Mesendoderm (in vitro differentiated cells): ENCODE measurements at regions not wholly inside any gene's neighbourhood (a gene's known extent, or its start where the extent isn't known, plus 50 kb on each side); places are given as distances from the start of the nearest gene placed in this dataset.

Experiments used
- DNase-seq: peaks from one replicate; pipeline ENCODE4 v3.0.0; 2013
- H2AK5ac ChIP-seq: 2 replicates; pipeline ENCODE4 v1.6.1; 2013; ENCODE audit warnings: low read length, inconsistent platforms
- H2BK120ac ChIP-seq: 2 replicates; pipeline ENCODE4 v1.6.1; 2013; ENCODE audit warnings: low read depth, mild to moderate bottlenecking, low read length, moderate library complexity, mixed read lengths
- H2BK15ac ChIP-seq: replicated peaks from 2 replicates; pipeline ENCODE4 v1.6.1; 2013; ENCODE audit warnings: low read depth, mild to moderate bottlenecking, moderate library complexity
- H2BK5ac ChIP-seq: 2 replicates; pipeline ENCODE4 v1.6.1; 2013; ENCODE audit warnings: low read length, inconsistent platforms
- H3K18ac ChIP-seq: 2 replicates; pipeline ENCODE4 v1.6.1; 2013; ENCODE audit warnings: mild to moderate bottlenecking, low read length, mixed read lengths
- H3K23ac ChIP-seq: one replicate; pipeline ENCODE4 v1.6.1; 2013; ENCODE audit warnings: low read length
- H3K27ac ChIP-seq: 2 replicates; pipeline ENCODE4 v1.5.1; 2013; ENCODE audit warnings: low read depth, mild to moderate bottlenecking, inconsistent platforms, low read length, moderate library complexity
- H3K27me3 ChIP-seq: 2 replicates; pipeline ENCODE4 v1.6.1; 2013; ENCODE audit warnings: low read length, control low read depth, mild to moderate bottlenecking, inconsistent platforms; ENCODE audit not compliant: insufficient read depth, poor library complexity
- H3K36me3 ChIP-seq: 2 replicates; pipeline ENCODE4 v1.6.1; 2013; ENCODE audit warnings: low read length, inconsistent platforms; ENCODE audit not compliant: control insufficient read depth, insufficient read depth
- H3K4ac ChIP-seq: one replicate; pipeline ENCODE4 v1.6.1; 2013; ENCODE audit warnings: low read depth, mild to moderate bottlenecking, low read length, moderate library complexity
- H3K4me1 ChIP-seq: 2 replicates; pipeline ENCODE4 v1.6.1; 2013; ENCODE audit warnings: low read depth, low read length, inconsistent platforms; ENCODE audit not compliant: control insufficient read depth
- H3K4me2 ChIP-seq: 2 replicates; pipeline ENCODE4 v1.6.1; 2013; ENCODE audit warnings: low read length
- H3K4me3 ChIP-seq: 2 replicates; pipeline ENCODE4 v1.5.1; 2013; ENCODE audit warnings: mild to moderate bottlenecking, low read length
- H3K56ac ChIP-seq: one replicate; pipeline ENCODE4 v1.6.1; 2013; ENCODE audit warnings: low read length
- H3K79me1 ChIP-seq: 2 replicates; pipeline ENCODE4 v1.6.1; 2013; ENCODE audit warnings: low read length, inconsistent platforms
- H3K79me2 ChIP-seq: 2 replicates; pipeline ENCODE4 v1.6.1; 2013; ENCODE audit warnings: mild to moderate bottlenecking, low read length; ENCODE audit not compliant: control insufficient read depth, insufficient read depth
- H3K9ac ChIP-seq: 2 replicates; pipeline ENCODE4 v1.6.1; 2013; ENCODE audit warnings: low read length, inconsistent platforms
- H4K5ac ChIP-seq: one replicate; pipeline ENCODE4 v1.6.1; 2013; ENCODE audit warnings: low read length
- H4K8ac ChIP-seq: one replicate; pipeline ENCODE4 v1.6.1; 2013; ENCODE audit warnings: low read depth, mild to moderate bottlenecking, control low read depth, low read length, moderate library complexity
- WGBS: extraction: QIAGEN DNeasy Blood & Tissue Kit; methylation state at CpG from one replicate; pipeline ENCODE4 v1.1.7; 2013; ENCODE audit warnings: low lambda C conversion rate, missing lambda C conversion rate; ENCODE audit not compliant: insufficient coverage; ENCODE audit errors: extremely low coverage; 5-methylcytosine and 5-hydroxymethylcytosine counted together

GRCh38 chr14:98591161-98591560 is 680.8 kb downstream of the BCL11B start:
- Histone ChIP-seq H3K27me3 (no peaks in the 10 kb centered on the region), H3K27ac (no peak overlapping the region), H2BK120ac (no peak overlapping the region), H2BK5ac (no peak overlapping the region), H3K9ac (no peak overlapping the region), H2BK15ac (no peak overlapping the region), H3K4me3 (no peak overlapping the region), H3K79me2 (no peaks in the 10 kb centered on the region), H3K4me2 (no peak overlapping the region), H3K4me1 (no peaks in the 10 kb centered on the region), H3K56ac (no peak overlapping the region), H3K36me3 (no peaks in the 10 kb centered on the region), H3K23ac (no peak overlapping the region), H4K5ac (no peak overlapping the region), H2AK5ac (no peak overlapping the region), H3K79me1 (no peaks in the 10 kb centered on the region), H3K18ac (no peak overlapping the region), H3K4ac (no peak overlapping the region), H4K8ac (no peak overlapping the region)
- DNase-seq, result no peak
- no CpG with 5 or more reads among the region's 6 CpGs for WGBS

DNA sequence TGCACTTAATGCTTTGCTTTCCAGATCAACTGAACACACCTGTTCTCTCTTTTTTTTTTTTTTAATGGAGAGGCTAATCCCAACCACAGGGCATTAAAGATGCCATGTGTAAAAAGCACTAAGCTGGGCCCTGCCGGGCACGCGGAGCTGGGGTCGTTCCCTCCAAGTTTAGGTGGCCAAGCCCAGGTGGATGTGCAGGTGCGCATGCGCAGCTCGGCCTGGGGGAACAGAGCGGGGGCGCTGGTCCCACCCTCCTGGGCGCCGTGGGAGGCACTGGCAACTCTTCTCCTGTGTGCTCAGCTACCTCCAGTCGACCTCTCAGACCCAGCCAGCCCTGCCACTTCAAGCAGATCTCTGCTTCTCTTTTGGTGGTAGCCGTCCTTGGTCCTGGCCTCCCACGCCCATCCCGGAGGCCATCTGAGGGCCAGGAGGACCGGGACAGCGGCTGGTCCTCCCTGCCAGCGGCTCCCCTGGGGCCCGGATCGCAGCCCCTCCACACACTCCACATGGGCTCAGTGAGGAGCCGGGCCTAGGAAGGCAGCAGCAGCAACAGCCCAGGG is 679.3 kb downstream of the BCL11B start:
- no peak overlapping the region for H2BK15ac ChIP-seq
- no peak overlapping the region for H3K4me3 ChIP-seq
- no peak overlapping the region for H3K23ac ChIP-seq
- no peak for DNase-seq
- no peak overlapping the region for H2BK5ac ChIP-seq
- H3K9ac ChIP-seq, result no peak overlapping the region
- no peak overlapping the region for H3K18ac ChIP-seq
- no peaks in the 10 kb centered on the region for H3K27me3 ChIP-seq
- H3K4me1 ChIP-seq, result no peaks in the 10 kb centered on the region
- no peak overlapping the region for H3K56ac ChIP-seq
- H3K79me2 ChIP-seq, result no peaks in the 10 kb centered on the region
- no peak overlapping the region for H2AK5ac ChIP-seq
- no peak overlapping the region for H2BK120ac ChIP-seq
- H3K27ac ChIP-seq, result no peak overlapping the region
- no peaks in the 10 kb centered on the region for H3K36me3 ChIP-seq
- whole genome bisulfite sequencing, result no CpG with 5 or more reads among the region's 21 CpGs
- no peak overlapping the region for H3K4ac ChIP-seq
- no peak overlapping the region for H3K4me2 ChIP-seq
- H4K5ac ChIP-seq, result no peak overlapping the region
- H3K79me1 ChIP-seq, result no peaks in the 10 kb centered on the region
- no peak overlapping the region for H4K8ac ChIP-seq

DNA sequence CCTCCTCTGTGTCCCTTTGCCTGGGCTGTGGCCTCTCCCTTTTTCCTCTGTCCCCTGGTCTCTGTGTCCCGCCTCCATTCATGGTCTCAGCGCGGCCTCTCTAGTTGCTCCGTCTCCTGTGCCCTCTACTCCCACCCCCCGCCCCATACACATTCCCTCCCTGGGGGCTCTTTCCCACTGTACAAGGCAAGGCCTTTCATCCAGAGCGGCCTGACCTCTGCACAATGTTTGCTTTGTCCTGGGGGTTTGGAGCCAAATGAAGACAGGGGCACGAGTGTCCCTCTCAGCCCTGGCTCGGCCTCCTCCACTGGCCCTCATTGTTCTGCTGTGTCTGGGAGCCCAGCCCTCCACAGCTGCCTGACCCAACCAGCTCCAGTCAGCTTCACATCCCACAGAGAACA is 678.6 kb downstream of the BCL11B start:
- H4K5ac ChIP-seq, result no peak overlapping the region
- no peak overlapping the region for H3K27ac ChIP-seq
- no peaks in the 10 kb centered on the region for H3K36me3 ChIP-seq
- WGBS, result no CpG with 5 or more reads among the region's 8 CpGs
- H3K4me1 ChIP-seq, result no peaks in the 10 kb centered on the region
- no peak overlapping the region for H3K23ac ChIP-seq
- no peak overlapping the region for H3K4ac ChIP-seq
- no peak overlapping the region for H3K56ac ChIP-seq
- DNase-seq, result no peak
- no peak overlapping the region for H2BK15ac ChIP-seq
- no peak overlapping the region for H3K18ac ChIP-seq
- H4K8ac ChIP-seq, result no peak overlapping the region
- H2AK5ac ChIP-seq, result no peak overlapping the region
- no peak overlapping the region for H3K4me2 ChIP-seq
- H3K9ac ChIP-seq, result no peak overlapping the region
- no peaks in the 10 kb centered on the region for H3K27me3 ChIP-seq
- H3K79me1 ChIP-seq, result no peaks in the 10 kb centered on the region
- no peaks in the 10 kb centered on the region for H3K79me2 ChIP-seq
- H3K4me3 ChIP-seq, result no peak overlapping the region
- no peak overlapping the region for H2BK5ac ChIP-seq
- no peak overlapping the region for H2BK120ac ChIP-seq

DNA sequence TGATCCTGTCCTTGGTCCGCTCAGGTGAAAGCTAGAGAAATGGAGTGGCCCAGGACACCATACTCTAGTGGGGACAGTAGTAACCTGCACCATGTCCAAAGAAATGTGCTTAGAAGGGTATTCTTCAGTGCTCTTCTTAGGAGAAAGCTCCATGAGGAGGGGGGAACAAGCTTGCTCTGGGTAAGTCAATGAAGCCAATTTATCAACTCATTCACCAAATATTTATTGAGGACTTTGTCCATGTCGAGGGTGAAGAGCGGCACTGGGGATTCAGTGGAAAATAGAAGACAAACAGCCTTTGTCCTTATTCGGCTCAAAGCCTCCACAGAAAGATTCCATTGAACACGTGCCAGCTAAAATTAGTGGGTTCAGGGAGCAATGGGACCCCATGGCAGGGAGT is 677.8 kb downstream of the BCL11B start:
- no CpG with 5 or more reads among the region's 5 CpGs for WGBS
- no peak for DNase-seq

DNA sequence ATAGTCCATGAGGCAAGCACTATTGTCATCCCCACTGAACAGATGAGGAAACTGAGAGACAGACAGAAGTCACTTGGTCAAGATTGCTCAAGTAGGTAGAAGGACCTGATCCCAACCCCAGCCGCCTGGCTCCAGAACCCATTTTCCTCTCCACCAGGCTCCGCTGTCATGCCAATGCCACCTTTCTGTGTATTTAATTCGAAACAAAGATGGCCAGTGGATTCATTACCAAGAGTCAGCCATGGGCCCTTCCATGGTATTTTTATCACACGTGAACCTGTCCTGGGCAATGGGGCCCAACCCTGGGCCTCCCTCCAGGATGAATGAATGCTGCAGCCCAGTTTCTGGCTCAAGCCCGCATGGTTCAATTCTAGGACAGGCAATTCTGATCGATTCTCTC is 673.4 kb downstream of the BCL11B start:
- H2BK15ac ChIP-seq, result no peak overlapping the region
- H4K5ac ChIP-seq, result no peak overlapping the region
- H3K23ac ChIP-seq, result no peak overlapping the region
- no peak overlapping the region for H3K4me2 ChIP-seq
- no peak overlapping the region for H3K56ac ChIP-seq
- no peaks in the 10 kb centered on the region for H3K27me3 ChIP-seq
- WGBS, result no CpG with 5 or more reads among the region's 6 CpGs
- DNase-seq, result no peak
- H3K79me2 ChIP-seq, result no peaks in the 10 kb centered on the region
- no peak overlapping the region for H3K9ac ChIP-seq
- no peak overlapping the region for H3K4me3 ChIP-seq
- no peak overlapping the region for H2BK120ac ChIP-seq
- H2BK5ac ChIP-seq, result no peak overlapping the region
- no peak overlapping the region for H4K8ac ChIP-seq
- no peaks in the 10 kb centered on the region for H3K36me3 ChIP-seq
- H3K4ac ChIP-seq, result no peak overlapping the region
- H2AK5ac ChIP-seq, result no peak overlapping the region
- no peak overlapping the region for H3K18ac ChIP-seq
- H3K27ac ChIP-seq, result no peak overlapping the region
- no peaks in the 10 kb centered on the region for H3K79me1 ChIP-seq
- H3K4me1 ChIP-seq, result no peaks in the 10 kb centered on the region

More for the DNA sequence above, 677.8 kb downstream of the BCL11B start:
- H3K23ac ChIP-seq, result no peak overlapping the region
- H4K5ac ChIP-seq, result no peak overlapping the region
- no peaks in the 10 kb centered on the region for H3K79me2 ChIP-seq
- no peak overlapping the region for H3K9ac ChIP-seq
- H3K4me3 ChIP-seq, result no peak overlapping the region
- no peaks in the 10 kb centered on the region for H3K79me1 ChIP-seq
- H3K27me3 ChIP-seq, result no peaks in the 10 kb centered on the region
- no peak overlapping the region for H3K18ac ChIP-seq
- H3K4me1 ChIP-seq, result no peaks in the 10 kb centered on the region
- H3K27ac ChIP-seq, result no peak overlapping the region
- H2BK5ac ChIP-seq, result no peak overlapping the region
- H4K8ac ChIP-seq, result no peak overlapping the region
- no peak overlapping the region for H3K4ac ChIP-seq
- no peak overlapping the region for H3K56ac ChIP-seq
- no peak overlapping the region for H2BK15ac ChIP-seq
- H2BK120ac ChIP-seq, result no peak overlapping the region
- H3K4me2 ChIP-seq, result no peak overlapping the region
- no peak overlapping the region for H2AK5ac ChIP-seq
- no peaks in the 10 kb centered on the region for H3K36me3 ChIP-seq

DNA sequence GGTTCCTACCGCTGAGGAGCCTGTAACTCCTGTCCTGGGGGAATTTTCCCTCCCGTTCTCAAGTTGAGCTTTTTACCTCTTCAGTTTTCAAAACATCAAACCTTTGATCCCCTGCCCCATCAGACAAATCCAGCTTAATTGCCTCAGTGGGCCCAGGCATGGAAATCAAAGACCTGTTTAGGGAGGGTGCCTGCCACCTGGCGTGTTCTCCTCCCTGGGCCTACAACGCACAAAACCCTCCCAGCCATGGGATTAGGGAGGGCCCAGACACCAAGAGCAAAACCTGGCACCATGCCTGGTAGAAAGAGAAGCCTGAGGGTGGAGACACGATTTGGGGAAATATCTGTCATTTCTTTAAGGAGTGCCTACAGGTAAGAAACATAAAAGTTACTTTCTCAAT is 672.9 kb downstream of the BCL11B start:
- no peak overlapping the region for H3K4me3 ChIP-seq
- H3K23ac ChIP-seq, result no peak overlapping the region
- no CpG with 5 or more reads among the region's 5 CpGs for WGBS
- H3K79me2 ChIP-seq, result no peaks in the 10 kb centered on the region
- no peaks in the 10 kb centered on the region for H3K36me3 ChIP-seq
- no peak overlapping the region for H2BK120ac ChIP-seq
- H3K18ac ChIP-seq, result no peak overlapping the region
- H3K4me1 ChIP-seq, result no peaks in the 10 kb centered on the region
- no peak overlapping the region for H2BK15ac ChIP-seq
- H2AK5ac ChIP-seq, result no peak overlapping the region
- no peaks in the 10 kb centered on the region for H3K27me3 ChIP-seq
- no peak overlapping the region for H2BK5ac ChIP-seq
- DNase-seq, result no peak
- no peak overlapping the region for H3K4ac ChIP-seq
- H4K5ac ChIP-seq, result no peak overlapping the region
- H3K56ac ChIP-seq, result no peak overlapping the region
- no peak overlapping the region for H3K27ac ChIP-seq
- no peak overlapping the region for H3K9ac ChIP-seq
- H4K8ac ChIP-seq, result no peak overlapping the region
- H3K4me2 ChIP-seq, result no peak overlapping the region
- no peaks in the 10 kb centered on the region for H3K79me1 ChIP-seq
